GM12878 (cell line): ENCODE measurements at regions not wholly inside any gene's neighbourhood (a gene's known extent, or its start where the extent isn't known, plus 50 kb on each side); places are given as distances from the start of the nearest gene placed in this dataset.

Experiments
- ATAC-seq: fragments of 200-7000 bp; cut with Tn5 transposase; 3 replicates; pipeline ENCODE4 v1.9.1; 2020; ENCODE audit warnings: mild to moderate bottlenecking, moderate library complexity
- BruUV-seq: library from RNA; stranded (reverse); fragments of 400-500 nt; replicated peaks from 2 replicates; lab custom pipeline; 2021; lab: Mats Ljungman, UMichigan
- CTCF ChIA-PET: fragments of 300-600 bp; sonication (Branson Sonifier 250); formaldehyde crosslinking; extraction: SDS; loops from one replicate; lab custom pipeline; 2021; ENCODE audit warnings: inconsistent platforms; lab: Yijun Ruan, JAX
- POLR2A ChIA-PET: fragments of 350-600 bp; formaldehyde crosslinking; extraction: SDS; loops from one replicate; lab custom pipeline; 2021; ENCODE audit warnings: inconsistent platforms; lab: Charles Lee
- RAD21 ChIA-PET: fragments of 300-600 bp; sonication (Branson Sonifier 250); formaldehyde crosslinking; loops from one replicate; lab custom pipeline; 2023; ENCODE audit warnings: antibody characterized with exemption; ENCODE audit not compliant: unreplicated experiment; lab: Charles Lee
- SMC1A ChIA-PET: fragments of 300-600 bp; sonication (Branson Sonifier 250); formaldehyde crosslinking; loops from one replicate; lab custom pipeline; 2023; ENCODE audit not compliant: unreplicated experiment, uncharacterized antibody; lab: Charles Lee
- DNase-seq: peaks from one replicate; pipeline ENCODE4 v3.0.0-alpha.2; 2011; ENCODE audit warnings: low read depth, low spot score
- FAIRE-seq: peaks from 3 replicates; lab custom pipeline; 2011; peaks lifted over from hg19 to GRCh38; lab: Jason Lieb, UNC
- H2AFZ ChIP-seq: 2 replicates; pipeline ENCODE4 v1.6.0; 2011; ENCODE audit warnings: low read depth, low read length, control low read depth; ENCODE audit not compliant: control insufficient read depth
- H3K27ac ChIP-seq: 2 replicates; pipeline ENCODE4 v1.5.1; 2011; ENCODE audit warnings: control low read depth; ENCODE audit not compliant: control insufficient read depth, insufficient read depth
- H3K27me3 ChIP-seq, 2 experiments: replicated peaks in 1 of 2; 2 replicates each; pipeline versions ENCODE4 v1.6.0 to v1.6.1; 2011; ENCODE audit warnings: low read length in 1 of 2; ENCODE audit not compliant: control insufficient read depth in 2 of 2, insufficient read depth in 2 of 2
- H3K36me3 ChIP-seq, 2 experiments: 2 replicates each; pipeline ENCODE4 v1.5.1; 2011; ENCODE audit warnings: low read length in 1 of 2; ENCODE audit not compliant: control insufficient read depth in 2 of 2, insufficient read depth in 2 of 2
- H3K4me1 ChIP-seq: 2 replicates; pipeline ENCODE4 v1.6.1; 2011; ENCODE audit warnings: mild to moderate bottlenecking, low read length, moderate library complexity, mixed read lengths; ENCODE audit not compliant: control insufficient read depth, insufficient read depth
- H3K4me2 ChIP-seq: 2 replicates; pipeline ENCODE4 v1.6.0; 2011; ENCODE audit warnings: control low read depth; ENCODE audit not compliant: control insufficient read depth, insufficient read depth
- H3K4me3 ChIP-seq: fragments of 200-600 bp; sonication (generic); 2 replicates; pipeline ENCODE4 v1.5.1; 2016
- H3K79me2 ChIP-seq: 2 replicates; pipeline ENCODE4 v1.6.0; 2011; ENCODE audit warnings: low read length; ENCODE audit not compliant: control insufficient read depth, insufficient read depth
- H3K9ac ChIP-seq: 2 replicates; pipeline ENCODE4 v1.8.0; 2011; ENCODE audit warnings: low read length, control low read depth, mixed read lengths; ENCODE audit not compliant: control insufficient read depth, insufficient read depth
- H3K9me3 ChIP-seq: replicated peaks from 3 replicates; pipeline ENCODE4 v1.5.1; 2011; ENCODE audit warnings: mild to moderate bottlenecking, low read length; ENCODE audit not compliant: control insufficient read depth, insufficient read depth
- H4K20me1 ChIP-seq: 2 replicates; pipeline ENCODE4 v1.6.0; 2011; ENCODE audit not compliant: control insufficient read depth, insufficient read depth
- CHD4 ChIP-seq: fragments of 200-600 bp; sonication (generic); IDR thresholded peaks from 2 replicates; pipeline ENCODE4 v1.6.1; 2016; ENCODE audit warnings: mild to moderate bottlenecking
- GABPA ChIP-seq: IDR thresholded peaks from 2 replicates; pipeline ENCODE4 v1.6.1; 2014; ENCODE audit warnings: antibody characterized with exemption, low read depth, mild to moderate bottlenecking, inconsistent platforms
- JUNB ChIP-seq: IDR thresholded peaks from 2 replicates; pipeline ENCODE4 v1.6.1; 2016; ENCODE audit warnings: antibody characterized with exemption, mild to moderate bottlenecking
- LARP7 ChIP-seq: fragments of 450-650 bp; IDR thresholded peaks from 2 replicates; pipeline ENCODE4 v1.6.1; 2017; ENCODE audit warnings: mild to moderate bottlenecking
- MTA2 ChIP-seq: fragments of 450-650 bp; IDR thresholded peaks from 2 replicates; pipeline ENCODE4 v1.6.1; 2016; ENCODE audit warnings: low read depth, mild to moderate bottlenecking, moderate library complexity
- NBN ChIP-seq: fragments of 450-650 bp; IDR thresholded peaks from 2 replicates; pipeline ENCODE4 v1.6.1; 2016
- PAX8 ChIP-seq: fragments of 450-650 bp; IDR thresholded peaks from 2 replicates; pipeline ENCODE4 v1.6.1; 2017; ENCODE audit warnings: mild to moderate bottlenecking, moderate library complexity
- REST ChIP-seq: IDR thresholded peaks from 2 replicates; pipeline ENCODE4 v1.6.1; 2012; ENCODE audit warnings: mild to moderate bottlenecking, low read depth, low read length
- SUZ12 ChIP-seq: fragments of 200-600 bp; sonication (generic); IDR thresholded peaks from one replicate; pipeline ENCODE4 v1.6.1; 2018; ENCODE audit warnings: antibody characterized with exemption, mild to moderate bottlenecking; ENCODE audit not compliant: unreplicated experiment
- ZNF687 ChIP-seq: fragments of 450-650 bp; IDR thresholded peaks from 2 replicates; pipeline ENCODE4 v1.6.1; 2017; ENCODE audit warnings: mild to moderate bottlenecking, moderate library complexity
- in situ Hi-C: fragments of 300-500 bp; cut with MboI; formaldehyde crosslinking; loops from 9 replicates; pipeline ENCODE4 v1.14.3; 2018; ENCODE audit warnings: mixed read lengths
- intact Hi-C: fragments of 100-400 bp; cut with micrococcal nuclease; formaldehyde crosslinking; loops from one replicate; pipeline ENCODE4 v1.14.2; 2022; ENCODE audit not compliant: unreplicated experiment
- TF ChIP-seq, protein P1 (sequence below): fragments of 450-650 bp; formaldehyde crosslinking; IDR thresholded peaks from 2 replicates; pipeline ENCODE4 v1.5.0; 2022; ENCODE audit warnings: mild to moderate bottlenecking, missing genetic modification characterization

DNA sequence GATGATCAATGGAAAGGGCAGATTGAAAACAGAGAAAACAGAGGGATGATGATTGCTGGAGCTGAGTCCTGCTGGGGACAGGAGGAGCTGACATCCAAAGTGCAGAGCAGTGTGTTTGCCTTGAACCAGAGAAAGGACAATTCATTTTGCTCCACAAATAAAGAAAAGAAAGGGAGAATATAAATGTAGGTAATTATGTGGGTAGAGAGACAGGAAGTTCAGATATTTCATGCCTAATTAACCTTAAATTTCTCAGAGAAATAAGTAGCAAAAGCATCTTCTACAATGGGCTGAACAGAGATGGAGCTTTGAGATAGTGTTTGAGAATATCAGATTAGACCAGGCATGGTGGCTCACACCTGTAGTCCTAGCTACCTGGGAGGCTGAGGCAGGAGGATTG, 93.2 kb downstream of the TNFSF18 start:
- no peaks in the 10 kb centered on the region for H3K36me3 ChIP-seq
- ChIA-PET POLR2A (no interaction called here), RAD21 (no interaction called here), CTCF (no interaction called here), SMC1A (interaction anchor here (1.4 kb wide), 1 partner anchor 11 kb away, joined by 3 read pairs; no protein-coding TSS in a partner anchor)
- H2AFZ ChIP-seq = no peak overlapping the region
- no peaks in the 10 kb centered on the region for H4K20me1 ChIP-seq
- DNase-seq = no peak
- H3K9me3 ChIP-seq = no peaks in the 10 kb centered on the region
- peaks cover 2 to 3% of the 10 kb centered on the region in 2 experiments; a peak in 3 of 4 replicates for H3K27me3 ChIP-seq
- no peak overlapping the region for H3K4me2 ChIP-seq
- H3K79me2 ChIP-seq = no peaks in the 10 kb centered on the region
- no TSS peak for BruUV-seq
- intact Hi-C loops = no loop called here
- H3K9ac ChIP-seq = no peak overlapping the region
- no peak overlapping the region for H3K4me3 ChIP-seq
- no peak overlapping the region for H3K27ac ChIP-seq
- no peak for FAIRE-seq
- no peaks in the 10 kb centered on the region for H3K4me1 ChIP-seq
- ATAC-seq = no peak
- in situ Hi-C loops = no loop called here
- TF ChIP-seq CHD4 (no peak), LARP7 (no peak), NBN (no peak), SUZ12 (no peak), REST (no peak), MTA2 (no peak), PAX8 (no peak), ZNF687 (no peak), JUNB (no peak), GABPA (no peak)
- TF ChIP-seq, protein P1, sequence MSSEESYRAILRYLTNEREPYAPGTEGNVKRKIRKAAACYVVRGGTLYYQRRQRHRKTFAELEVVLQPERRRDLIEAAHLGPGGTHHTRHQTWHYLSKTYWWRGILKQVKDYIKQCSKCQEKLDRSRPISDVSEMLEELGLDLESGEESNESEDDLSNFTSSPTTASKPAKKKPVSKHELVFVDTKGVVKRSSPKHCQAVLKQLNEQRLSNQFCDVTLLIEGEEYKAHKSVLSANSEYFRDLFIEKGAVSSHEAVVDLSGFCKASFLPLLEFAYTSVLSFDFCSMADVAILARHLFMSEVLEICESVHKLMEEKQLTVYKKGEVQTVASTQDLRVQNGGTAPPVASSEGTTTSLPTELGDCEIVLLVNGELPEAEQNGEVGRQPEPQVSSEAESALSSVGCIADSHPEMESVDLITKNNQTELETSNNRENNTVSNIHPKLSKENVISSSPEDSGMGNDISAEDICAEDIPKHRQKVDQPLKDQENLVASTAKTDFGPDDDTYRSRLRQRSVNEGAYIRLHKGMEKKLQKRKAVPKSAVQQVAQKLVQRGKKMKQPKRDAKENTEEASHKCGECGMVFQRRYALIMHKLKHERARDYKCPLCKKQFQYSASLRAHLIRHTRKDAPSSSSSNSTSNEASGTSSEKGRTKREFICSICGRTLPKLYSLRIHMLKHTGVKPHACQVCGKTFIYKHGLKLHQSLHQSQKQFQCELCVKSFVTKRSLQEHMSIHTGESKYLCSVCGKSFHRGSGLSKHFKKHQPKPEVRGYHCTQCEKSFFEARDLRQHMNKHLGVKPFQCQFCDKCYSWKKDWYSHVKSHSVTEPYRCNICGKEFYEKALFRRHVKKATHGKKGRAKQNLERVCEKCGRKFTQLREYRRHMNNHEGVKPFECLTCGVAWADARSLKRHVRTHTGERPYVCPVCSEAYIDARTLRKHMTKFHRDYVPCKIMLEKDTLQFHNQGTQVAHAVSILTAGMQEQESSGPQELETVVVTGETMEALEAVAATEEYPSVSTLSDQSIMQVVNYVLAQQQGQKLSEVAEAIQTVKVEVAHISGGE = no peak
